ENCODE measurements at regions not wholly inside any gene's neighbourhood (a gene's known extent, or its start where the extent isn't known, plus 50 kb on each side); places are given as distances from the start of the nearest gene placed in this dataset.
A peak's percentile ranks its signal among the peaks of the same experiment; 100 is the strongest.

GRCh38 chr17:62897706-62898105 is 68.3 kb upstream of the TANC2 start:
- DNase-seq, result no peak
- H3K9me3 ChIP-seq, result no peaks in the 10 kb centered on the region
- no peaks in the 10 kb centered on the region for H3K27me3 ChIP-seq
- peaks cover 35% of the 10 kb centered on the region for H3K4me1 ChIP-seq
- H3K4me3 ChIP-seq (ENCODE audit: low read depth, low read length), result peak overlapping the region; percentile 9; the same call in 1 of the 2 replicates
- TF ChIP-seq CTCF (IDR thresholded peaks at IDR 0.05; ENCODE audit: low read depth, low read length), result no peak
- no peaks in the 10 kb centered on the region for H3K36me3 ChIP-seq

- Histone ChIP-seq H3K27me3 (no peaks in the 10 kb centered on the region), H3K4me1 (peaks cover 48% of the 10 kb centered on the region), H3K9me3 (no peaks in the 10 kb centered on the region), H3K4me3 (ENCODE audit: low read depth, low read length) (no peak overlapping the region), H3K36me3 (no peaks in the 10 kb centered on the region)
- TF ChIP-seq CTCF (IDR thresholded peaks at IDR 0.05; ENCODE audit: low read depth, low read length), result no peak
- DNase-seq, result no peak
These were observed 70.4 kb upstream of the TANC2 start for GRCh38 chr17:62895320-62896301.

GRCh38 chr17:62892870-62893338 is 73.1 kb upstream of the TANC2 start:
- H3K4me1 ChIP-seq, result peaks cover 38% of the 10 kb centered on the region
- no peaks in the 10 kb centered on the region for H3K9me3 ChIP-seq
- H3K27me3 ChIP-seq, result no peaks in the 10 kb centered on the region
- no peak for DNase-seq
- H3K36me3 ChIP-seq, result no peaks in the 10 kb centered on the region
- TF ChIP-seq CTCF (IDR thresholded peaks at IDR 0.05; ENCODE audit: low read depth, low read length), result no peak
- H3K4me3 ChIP-seq (ENCODE audit: low read depth, low read length), result no peak overlapping the region

GRCh38 chr17:62892061-62892675 is 73.9 kb upstream of the TANC2 start:
- Histone ChIP-seq H3K9me3 (no peaks in the 10 kb centered on the region), H3K27me3 (no peaks in the 10 kb centered on the region), H3K4me1 (peaks cover 38% of the 10 kb centered on the region), H3K36me3 (no peaks in the 10 kb centered on the region), H3K4me3 (ENCODE audit: low read depth, low read length) (no peak overlapping the region)
- TF ChIP-seq CTCF (IDR thresholded peaks at IDR 0.05; ENCODE audit: low read depth, low read length), result no peak
- no peak for DNase-seq

GRCh38 chr17:62891659-62892058 is 74.4 kb upstream of the TANC2 start:
- Histone ChIP-seq H3K4me3 (ENCODE audit: low read depth, low read length) (no peak overlapping the region), H3K9me3 (no peaks in the 10 kb centered on the region), H3K36me3 (no peaks in the 10 kb centered on the region), H3K27me3 (no peaks in the 10 kb centered on the region), H3K4me1 (peaks cover 34% of the 10 kb centered on the region)
- DNase-seq, result no peak
- no peak for TF ChIP-seq CTCF (IDR thresholded peaks at IDR 0.05; ENCODE audit: low read depth, low read length)

- Histone ChIP-seq H3K36me3 (no peaks in the 10 kb centered on the region), H3K4me1 (peaks cover 29% of the 10 kb centered on the region), H3K27me3 (no peaks in the 10 kb centered on the region), H3K9me3 (no peaks in the 10 kb centered on the region), H3K4me3 (ENCODE audit: low read depth, low read length) (no peak overlapping the region)
- no peak for TF ChIP-seq CTCF (IDR thresholded peaks at IDR 0.05; ENCODE audit: low read depth, low read length)
- DNase-seq, result no peak
These were observed 77.3 kb upstream of the TANC2 start for GRCh38 chr17:62888765-62889164.
